Ascending aorta (tissue), 2 donors: ENCODE measurements at regions not wholly inside any gene's neighbourhood (a gene's known extent, or its start where the extent isn't known, plus 50 kb on each side); places are given as distances from the start of the nearest gene placed in this dataset.

ENCODE experiments used
- DNase-seq, 2 donors: peaks; one replicate each; pipeline ENCODE4 v3.0.0-alpha.2; 2019; ENCODE audit warnings: low spot score in 2 of 2
- H3K27ac ChIP-seq, 2 donors: fragments of 200-600 bp; sonication (generic); one replicate each; pipeline ENCODE4 v1.5.1; 2016 to 2017; ENCODE audit warnings: mild to moderate bottlenecking in 1 of 2
- H3K27me3 ChIP-seq: fragments of 200-600 bp; sonication (generic); one replicate; pipeline ENCODE4 v1.5.1; 2017
- H3K36me3 ChIP-seq, 2 donors: fragments of 200-600 bp; sonication (generic); one replicate each; pipeline ENCODE4 v1.5.1; 2016
- H3K4me1 ChIP-seq, 2 donors: fragments of 200-600 bp; sonication (generic); one replicate each; pipeline ENCODE4 v1.5.1; 2016 to 2017; ENCODE audit warnings: mild to moderate bottlenecking in 1 of 2
- H3K4me3 ChIP-seq, 2 donors: fragments of 200-600 bp; sonication (generic); one replicate each; pipeline ENCODE4 v1.5.1; 2016 to 2017; ENCODE audit warnings: mild to moderate bottlenecking in 1 of 2
- H3K9me3 ChIP-seq, 2 donors: fragments of 200-600 bp; sonication (generic); one replicate each; pipeline ENCODE4 v1.5.1; 2016
- CTCF ChIP-seq, 3 experiments: fragments of 200-600 bp in 2 of 3; fragments of 450-650 bp in 1 of 3; sonication (generic) in 2 of 3; IDR thresholded peaks; one replicate each; pipeline ENCODE4 v1.5.1; 2016 to 2019; ENCODE audit warnings: antibody characterized with exemption in 3 of 3, mild to moderate bottlenecking in 1 of 3, moderate library complexity in 1 of 3
- intact Hi-C: fragments of 100-400 bp; cut with DNase I; formaldehyde crosslinking; loops from one replicate; pipeline ENCODE4 v1.15.1; 2023

DNA sequence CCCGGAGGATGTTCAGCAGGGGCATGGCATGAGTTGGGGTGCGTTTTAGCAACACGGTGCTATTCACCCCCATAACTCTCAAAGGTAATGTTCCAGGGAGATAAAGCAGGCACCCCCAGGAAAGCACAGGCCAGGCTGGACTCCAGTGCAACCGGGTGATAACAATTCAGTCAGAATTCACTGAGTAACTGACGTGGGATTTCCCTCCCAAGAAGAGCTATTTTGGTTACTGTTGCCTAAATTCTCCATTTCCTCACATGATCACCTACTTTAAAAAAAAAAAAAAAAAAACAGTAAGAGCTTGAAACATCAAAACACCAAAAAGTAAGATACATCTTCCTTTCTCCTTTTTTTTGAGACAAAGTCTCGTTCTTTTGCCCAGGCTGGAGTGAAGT is 137.6 kb upstream of the WWC1 start:
- Histone ChIP-seq H3K4me1 (no peaks in the 10 kb centered on the region), H3K27ac (no peak overlapping the region), H3K4me3 (no peak overlapping the region), H3K36me3 (no peaks in the 10 kb centered on the region), H3K9me3 (no peaks in the 10 kb centered on the region), H3K27me3 (no peaks in the 10 kb centered on the region)
- no peak for TF ChIP-seq CTCF (IDR thresholded peaks at IDR 0.05)
- intact Hi-C loops, result no loop called here
- DNase-seq, result no peak

DNA sequence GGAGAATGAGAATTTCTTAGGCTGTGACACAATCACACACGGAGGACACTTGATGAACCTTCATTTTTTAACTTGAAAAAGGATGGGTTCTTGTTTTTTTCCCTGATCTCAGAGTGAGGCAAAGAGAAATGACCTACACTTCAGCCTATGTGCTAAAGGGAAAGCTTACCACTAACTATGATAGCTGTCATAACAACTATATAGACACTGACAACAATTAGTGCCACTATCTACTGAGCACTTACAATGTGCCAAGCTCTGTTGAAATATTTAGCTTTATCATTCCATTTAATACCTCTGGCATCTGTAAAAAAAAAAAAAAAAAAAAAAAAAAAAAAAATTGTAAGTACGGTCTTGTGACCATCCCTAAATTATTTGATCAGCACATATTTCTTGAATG is 135.9 kb upstream of the WWC1 start:
- Histone ChIP-seq H3K4me3 (no peak overlapping the region), H3K27ac (no peak overlapping the region), H3K27me3 (no peaks in the 10 kb centered on the region), H3K36me3 (no peaks in the 10 kb centered on the region), H3K9me3 (no peaks in the 10 kb centered on the region), H3K4me1 (no peaks in the 10 kb centered on the region)
- intact Hi-C loops, result no loop called here
- no peak for TF ChIP-seq CTCF (IDR thresholded peaks at IDR 0.05)
- no peak for DNase-seq

GRCh38 chr5:168156170-168156569 is 135.3 kb upstream of the WWC1 start:
- no peak overlapping the region for H3K27ac ChIP-seq
- no peaks in the 10 kb centered on the region for H3K9me3 ChIP-seq
- no peaks in the 10 kb centered on the region for H3K4me1 ChIP-seq
- no peak for TF ChIP-seq CTCF (IDR thresholded peaks at IDR 0.05)
- H3K4me3 ChIP-seq, result no peak overlapping the region
- no peaks in the 10 kb centered on the region for H3K27me3 ChIP-seq
- no peaks in the 10 kb centered on the region for H3K36me3 ChIP-seq
- intact Hi-C loops, result no loop called here
- DNase-seq, result no peak

DNA sequence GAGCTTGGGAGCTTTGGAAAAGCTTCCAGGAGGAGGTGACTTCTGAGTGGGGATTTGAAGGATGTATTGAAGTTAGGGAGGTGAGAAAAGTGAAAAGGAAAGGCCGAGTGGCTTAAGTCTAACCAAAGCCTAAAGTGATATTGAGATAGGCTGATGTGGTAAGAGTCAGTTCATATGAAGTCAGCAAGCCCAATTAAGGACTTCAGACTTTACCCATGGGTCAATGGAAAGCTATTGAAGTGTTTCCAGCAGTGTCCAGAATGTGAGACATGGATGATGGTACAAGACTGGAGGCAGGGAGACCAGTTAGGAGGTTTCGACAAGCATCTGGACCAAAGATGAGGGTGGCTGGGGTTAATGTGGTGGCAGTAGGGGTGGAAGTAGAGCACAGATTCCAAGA is 134.3 kb upstream of the WWC1 start:
- intact Hi-C loops, result no loop called here
- H3K9me3 ChIP-seq, result no peaks in the 10 kb centered on the region
- no peak overlapping the region for H3K4me3 ChIP-seq
- DNase-seq, result no peak
- no peaks in the 10 kb centered on the region for H3K27me3 ChIP-seq
- no peak overlapping the region for H3K27ac ChIP-seq
- H3K4me1 ChIP-seq, result no peaks in the 10 kb centered on the region
- no peaks in the 10 kb centered on the region for H3K36me3 ChIP-seq
- no peak for TF ChIP-seq CTCF (IDR thresholded peaks at IDR 0.05)

GRCh38 chr5:168159425-168159824 is 132.0 kb upstream of the WWC1 start:
- TF ChIP-seq CTCF (IDR thresholded peaks at IDR 0.05), result no peak
- Histone ChIP-seq H3K9me3 (no peaks in the 10 kb centered on the region), H3K27me3 (no peaks in the 10 kb centered on the region), H3K36me3 (no peaks in the 10 kb centered on the region), H3K27ac (no peak overlapping the region), H3K4me1 (no peaks in the 10 kb centered on the region), H3K4me3 (no peak overlapping the region)
- intact Hi-C loops, result no loop called here
- no peak for DNase-seq

DNA sequence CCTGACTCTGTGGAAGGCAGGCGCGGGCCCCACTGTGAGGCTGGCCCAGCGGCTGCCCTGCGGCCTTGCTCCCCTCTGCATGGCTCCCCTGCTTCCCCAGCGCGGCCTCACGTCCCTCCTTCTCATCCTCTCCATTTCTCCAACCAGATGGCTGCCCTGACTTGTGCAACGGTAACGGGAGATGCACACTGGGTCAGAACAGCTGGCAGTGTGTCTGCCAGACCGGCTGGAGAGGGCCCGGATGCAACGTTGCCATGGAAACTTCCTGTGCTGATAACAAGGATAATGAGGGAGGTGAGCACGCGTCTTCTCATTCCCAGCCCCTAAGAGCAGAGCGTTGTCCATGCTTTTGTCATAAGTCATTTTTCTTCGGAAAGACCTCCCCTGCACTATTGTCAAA is 129.0 kb upstream of the WWC1 start:
- Histone ChIP-seq H3K4me3 (no peak overlapping the region), H3K27me3 (no peaks in the 10 kb centered on the region), H3K4me1 (no peaks in the 10 kb centered on the region), H3K27ac (no peak overlapping the region), H3K9me3 (no peaks in the 10 kb centered on the region), H3K36me3 (no peaks in the 10 kb centered on the region)
- DNase-seq, result no peak
- no peak for TF ChIP-seq CTCF (IDR thresholded peaks at IDR 0.05)
- intact Hi-C loops, result no loop called here
